G401.6 (cell line): ENCODE measurements at regions not wholly inside any gene's neighbourhood (a gene's known extent, or its start where the extent isn't known, plus 50 kb on each side); places are given as distances from the start of the nearest gene placed in this dataset.

Experiments used
- FAIRE-seq: peaks from 2 replicates; lab custom pipeline; 2012; peaks lifted over from hg19 to GRCh38; lab: Jason Lieb, UNC

- FAIRE-seq, result no peak
Measured at GRCh38 chr14:22699801-22700564, 55.8 kb upstream of the OR6J1 start.

DNA sequence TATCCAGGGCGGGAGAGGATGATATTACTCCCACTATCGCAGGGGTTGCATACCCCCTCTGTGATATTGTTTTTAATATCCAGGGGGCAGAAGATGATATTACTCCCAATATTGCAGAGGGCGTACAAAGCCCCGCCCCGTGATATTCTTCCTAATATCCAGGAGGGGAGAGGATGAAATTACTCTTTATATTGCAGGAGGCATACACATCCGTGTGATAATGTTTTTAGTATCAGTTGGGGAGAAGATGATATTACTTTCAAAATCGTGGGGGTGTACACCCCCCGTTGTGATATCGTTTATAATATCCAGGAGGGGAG, 52.9 kb upstream of the OXA1L start:
- FAIRE-seq, result no peak

- FAIRE-seq, result no peak
Measured at GRCh38 chr14:22715186-22715812, 51.2 kb upstream of the OXA1L start.

GRCh38 chr14:22715890-22716289, 50.6 kb upstream of the OXA1L start:
- peak; percentile 95 for FAIRE-seq
